GM18520 (cell line): ENCODE measurements at regions not wholly inside any gene's neighbourhood (a gene's known extent, or its start where the extent isn't known, plus 50 kb on each side); places are given as distances from the start of the nearest gene placed in this dataset.

Experiments used
- ATAC-seq: cut with Tn5 transposase; IDR thresholded peaks from one replicate; pipeline ENCODE4 v1.9.1; 2021; ENCODE audit not compliant: unreplicated experiment

DNA sequence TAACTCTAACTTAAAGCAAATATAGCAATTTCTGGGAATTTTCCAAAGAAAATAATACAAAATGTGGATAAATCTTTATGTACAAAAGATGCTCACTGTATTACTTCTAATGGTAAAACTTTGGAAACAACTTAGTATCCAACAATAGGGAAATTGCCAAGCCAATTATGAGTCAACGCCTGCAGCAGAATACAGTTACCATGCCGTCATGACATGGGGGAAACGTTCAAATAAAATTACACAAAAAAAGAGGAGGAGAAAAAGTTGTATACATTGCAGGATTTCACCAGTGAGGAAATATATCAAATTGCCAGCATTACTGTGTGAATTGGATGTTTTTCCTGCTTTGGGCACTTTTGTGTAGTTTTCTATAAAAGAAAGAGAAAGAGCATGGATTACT lies 469.6 kb downstream of the SOX9 start:
- no peak for ATAC-seq

DNA sequence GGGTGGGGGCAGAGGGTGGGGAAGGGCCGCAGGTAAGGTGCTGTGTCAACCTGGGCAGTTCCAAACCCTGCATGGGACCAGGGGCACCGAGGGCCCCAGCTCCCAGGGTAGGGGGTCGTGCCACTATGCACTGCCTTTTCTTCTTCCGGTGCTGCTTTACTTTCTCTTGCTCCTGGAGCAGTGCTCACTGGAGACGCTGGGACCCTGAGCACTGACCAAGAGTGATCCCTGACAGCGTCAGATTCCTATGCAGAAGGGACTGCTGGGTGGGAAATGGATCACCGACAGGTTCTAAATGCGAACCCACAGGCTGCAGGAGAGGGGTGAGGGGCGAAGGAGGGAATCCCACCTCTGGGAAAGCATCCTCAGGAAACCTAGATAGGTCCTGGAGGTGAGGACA lies 470.1 kb downstream of the SOX9 start:
- no peak for ATAC-seq

DNA sequence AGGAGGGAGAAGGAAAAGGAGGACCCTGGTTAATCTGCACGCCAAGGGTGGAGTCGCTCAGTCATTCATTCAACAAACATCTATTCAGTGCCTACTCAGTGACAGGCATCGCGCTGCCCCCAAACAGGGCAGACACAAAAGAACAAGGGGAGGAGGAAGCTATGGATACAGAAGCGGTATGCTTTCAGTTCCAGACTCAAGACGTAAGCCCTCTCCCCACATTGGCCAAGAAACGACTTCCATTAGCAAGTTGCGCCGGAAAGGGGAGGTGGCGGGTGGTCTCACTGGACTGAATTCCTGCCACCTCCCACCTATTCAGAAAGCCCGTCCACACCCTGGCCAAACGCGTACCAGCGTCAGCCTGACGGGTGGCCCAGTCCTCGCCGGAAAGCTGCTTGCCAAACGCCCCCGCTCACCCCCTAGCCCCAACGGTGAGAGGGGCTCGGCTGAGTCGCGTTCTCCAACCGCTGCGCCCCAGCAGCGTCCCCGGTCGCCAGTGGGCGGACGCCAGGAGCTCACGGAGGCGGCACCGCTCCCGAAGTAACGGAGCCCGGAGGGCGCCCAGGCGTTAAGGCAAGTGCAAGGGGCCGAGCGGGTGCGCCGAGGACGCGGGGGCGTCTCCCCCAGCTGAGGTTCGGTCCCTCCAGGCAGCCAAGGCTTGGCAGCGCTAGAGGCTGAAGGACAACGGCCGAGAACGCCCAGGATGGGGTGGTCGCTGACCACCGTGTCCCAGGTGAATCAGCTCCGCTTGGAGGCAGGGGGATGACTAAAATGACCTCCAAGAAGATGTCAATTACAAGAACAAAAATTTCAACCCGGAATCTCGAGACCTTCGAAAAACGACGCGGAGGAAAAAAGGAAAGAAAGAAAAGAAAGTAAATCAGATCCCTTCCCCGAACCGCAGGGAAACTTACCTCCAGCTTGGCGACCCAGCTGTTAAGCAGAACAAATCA lies 470.7 kb downstream of the SOX9 start:
- no peak for ATAC-seq

DNA sequence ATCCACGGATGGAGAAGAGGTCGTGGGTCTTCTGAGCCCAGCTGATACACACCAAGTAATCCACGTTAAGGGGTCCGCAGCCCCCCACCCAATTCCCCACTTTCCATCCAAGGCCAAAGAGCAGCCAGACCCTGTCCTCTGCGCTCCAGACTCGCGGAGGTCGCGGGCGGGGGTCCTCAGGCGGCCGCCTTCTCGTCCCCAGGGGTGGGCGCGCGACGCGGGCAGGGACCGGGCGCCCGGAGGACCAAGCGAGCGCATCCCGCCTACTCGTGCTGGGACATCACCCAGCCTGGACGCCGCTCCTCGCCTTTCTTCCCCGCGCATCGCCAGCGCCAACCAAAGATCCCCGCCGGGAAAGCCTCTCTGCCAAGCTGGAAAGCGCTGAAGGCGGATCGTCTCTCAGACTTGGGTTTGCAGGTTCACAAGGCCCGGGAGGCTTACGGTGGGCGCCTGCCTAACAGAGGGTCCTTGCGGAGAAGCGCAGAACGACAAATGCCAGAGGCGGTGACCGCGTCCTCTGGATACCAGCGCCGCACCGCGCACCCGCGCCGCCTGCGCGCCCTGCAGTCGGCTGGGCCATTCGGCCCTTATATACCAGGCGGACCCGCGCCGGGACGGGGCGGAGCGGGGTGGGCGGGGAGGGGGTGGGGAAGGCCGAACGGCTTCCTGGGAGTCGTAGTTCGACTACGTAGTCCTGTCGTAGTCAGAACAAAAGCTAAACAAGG lies 471.6 kb downstream of the SOX9 start:
- peak; percentile 54 for ATAC-seq

DNA sequence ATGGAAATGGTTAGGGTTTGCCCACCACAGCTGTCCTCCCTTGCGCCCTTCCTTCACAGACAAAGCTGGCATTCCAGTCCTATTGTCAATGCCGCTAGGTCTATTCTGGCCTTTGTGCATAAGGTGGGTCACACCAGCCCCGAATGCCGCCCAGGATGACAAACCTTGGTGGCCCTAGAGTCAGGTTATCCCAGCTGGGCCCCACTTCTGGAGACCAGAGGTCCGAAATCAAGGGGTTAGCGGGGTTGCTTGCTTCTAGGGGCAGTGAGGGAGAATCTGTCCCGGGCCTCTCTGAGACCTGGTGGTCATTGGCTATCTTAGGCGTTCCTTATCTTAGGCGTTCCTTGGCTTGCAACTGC lies 472.1 kb downstream of the SOX9 start:
- no peak for ATAC-seq

DNA sequence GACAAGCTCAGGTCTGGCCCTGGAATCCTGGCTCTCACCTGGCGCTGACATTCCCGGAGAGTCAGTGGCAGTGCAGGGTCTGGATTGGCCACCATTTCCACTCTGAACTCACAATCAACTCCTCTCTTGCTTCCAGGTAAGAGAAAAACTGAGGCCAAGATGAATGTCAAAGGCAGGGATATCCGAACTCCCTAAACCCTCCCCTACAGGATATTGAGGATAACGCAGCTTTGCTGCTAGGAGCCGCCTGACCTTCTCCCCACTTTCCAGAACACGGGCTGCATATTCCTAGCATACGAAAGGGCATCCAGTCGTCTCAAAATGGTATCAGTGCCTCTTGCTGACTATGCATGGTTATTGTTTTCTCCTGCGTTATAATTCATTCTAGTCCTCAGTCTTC lies 473.4 kb downstream of the SOX9 start:
- no peak for ATAC-seq
